Ishikawa (cell line): ENCODE measurements at regions not wholly inside any gene's neighbourhood (a gene's known extent, or its start where the extent isn't known, plus 50 kb on each side); places are given as distances from the start of the nearest gene placed in this dataset.

Source experiments
- CEBPB ChIP-seq: IDR thresholded peaks from 2 replicates; pipeline ENCODE4 v1.6.1; 2012
- CREB1 ChIP-seq: IDR thresholded peaks from 2 replicates; pipeline ENCODE4 v1.6.1; 2012; ENCODE audit warnings: low read depth
- EGR1 ChIP-seq: IDR thresholded peaks from 2 replicates; pipeline ENCODE4 v1.6.1; 2012
- EP300 ChIP-seq: IDR thresholded peaks from 2 replicates; pipeline ENCODE4 v1.6.1; 2012; ENCODE audit warnings: borderline replicate concordance
- MAX ChIP-seq: IDR thresholded peaks from 2 replicates; pipeline ENCODE4 v1.6.1; 2012
- YY1 ChIP-seq: IDR thresholded peaks from 2 replicates; pipeline ENCODE4 v1.6.1; 2012; ENCODE audit warnings: low read depth

GRCh38 chr9:88064554-88064953 is 73.7 kb downstream of the SPATA31C2 start:
- no peak for TF ChIP-seq CREB1
- no peak for TF ChIP-seq CEBPB
- no peak for TF ChIP-seq MAX
- no peak for TF ChIP-seq YY1
- no peak for TF ChIP-seq EGR1
- no peak for TF ChIP-seq EP300
